DMS153 (cell line): ENCODE measurements at regions not wholly inside any gene's neighbourhood (a gene's known extent, or its start where the extent isn't known, plus 50 kb on each side); places are given as distances from the start of the nearest gene placed in this dataset.
A peak's percentile ranks its signal among the peaks of the same experiment; 100 is the strongest.
"Not testable (repeated sequence)": the region's sequence is repeated elsewhere in the genome, so short reads cannot be mapped to it uniquely, and the experiment has no call there.

Experiments
- DNase-seq: peaks from one replicate; lab custom pipeline; 2025; lab: John Stamatoyannopoulos, UW

GRCh38 chr5:39753747-39754146 is 329.0 kb upstream of the DAB2 start:
- not testable (repeated sequence) for DNase-seq

- no peak for DNase-seq
Measured at GRCh38 chr5:39750661-39751060, 325.9 kb upstream of the DAB2 start.

- no peak for DNase-seq
Measured at GRCh38 chr5:39742916-39743315, 318.1 kb upstream of the DAB2 start.

- no peak for DNase-seq
Measured at GRCh38 chr5:39740404-39740803, 315.6 kb upstream of the DAB2 start.

- DNase-seq: no peak
Measured at GRCh38 chr5:39732166-39732565, 307.4 kb upstream of the DAB2 start.

- DNase-seq: no peak
Measured at GRCh38 chr5:39730699-39731098, 305.9 kb upstream of the DAB2 start.

GRCh38 chr5:39730006-39730405 is 305.2 kb upstream of the DAB2 start:
- DNase-seq: no peak

- DNase-seq: no peak
Measured at GRCh38 chr5:39726467-39726866, 301.7 kb upstream of the DAB2 start.

- no peak for DNase-seq
Measured at GRCh38 chr5:39721394-39721793, 296.6 kb upstream of the DAB2 start.

GRCh38 chr5:39720136-39720535 is 295.4 kb upstream of the DAB2 start:
- DNase-seq: no peak

- DNase-seq: no peak
Measured at GRCh38 chr5:39717176-39717897, 292.6 kb upstream of the DAB2 start.

- DNase-seq: peak; percentile 38
Measured at GRCh38 chr5:39716532-39717028, 291.8 kb upstream of the DAB2 start.

- peak; percentile 10 for DNase-seq
Measured at GRCh38 chr5:39714036-39714698, 289.4 kb upstream of the DAB2 start.

- no peak for DNase-seq
Measured at GRCh38 chr5:39713250-39713916, 288.6 kb upstream of the DAB2 start.

GRCh38 chr5:39712316-39713249 is 287.8 kb upstream of the DAB2 start:
- DNase-seq: no peak

- DNase-seq: no peak
Measured at GRCh38 chr5:39711821-39712220, 287.0 kb upstream of the DAB2 start.

- no peak for DNase-seq
Measured at GRCh38 chr5:39709032-39709431, 284.3 kb upstream of the DAB2 start.

GRCh38 chr5:39702928-39703327 is 278.1 kb upstream of the DAB2 start:
- DNase-seq: no peak

GRCh38 chr5:39700523-39700922 is 275.7 kb upstream of the DAB2 start:
- no peak for DNase-seq

GRCh38 chr5:39698838-39699560 is 274.2 kb upstream of the DAB2 start:
- DNase-seq: no peak

- no peak for DNase-seq
Measured at GRCh38 chr5:39697881-39698280, 273.1 kb upstream of the DAB2 start.
